ENCODE measurements at regions not wholly inside any gene's neighbourhood (a gene's known extent, or its start where the extent isn't known, plus 50 kb on each side); places are given as distances from the start of the nearest gene placed in this dataset.

DNA sequence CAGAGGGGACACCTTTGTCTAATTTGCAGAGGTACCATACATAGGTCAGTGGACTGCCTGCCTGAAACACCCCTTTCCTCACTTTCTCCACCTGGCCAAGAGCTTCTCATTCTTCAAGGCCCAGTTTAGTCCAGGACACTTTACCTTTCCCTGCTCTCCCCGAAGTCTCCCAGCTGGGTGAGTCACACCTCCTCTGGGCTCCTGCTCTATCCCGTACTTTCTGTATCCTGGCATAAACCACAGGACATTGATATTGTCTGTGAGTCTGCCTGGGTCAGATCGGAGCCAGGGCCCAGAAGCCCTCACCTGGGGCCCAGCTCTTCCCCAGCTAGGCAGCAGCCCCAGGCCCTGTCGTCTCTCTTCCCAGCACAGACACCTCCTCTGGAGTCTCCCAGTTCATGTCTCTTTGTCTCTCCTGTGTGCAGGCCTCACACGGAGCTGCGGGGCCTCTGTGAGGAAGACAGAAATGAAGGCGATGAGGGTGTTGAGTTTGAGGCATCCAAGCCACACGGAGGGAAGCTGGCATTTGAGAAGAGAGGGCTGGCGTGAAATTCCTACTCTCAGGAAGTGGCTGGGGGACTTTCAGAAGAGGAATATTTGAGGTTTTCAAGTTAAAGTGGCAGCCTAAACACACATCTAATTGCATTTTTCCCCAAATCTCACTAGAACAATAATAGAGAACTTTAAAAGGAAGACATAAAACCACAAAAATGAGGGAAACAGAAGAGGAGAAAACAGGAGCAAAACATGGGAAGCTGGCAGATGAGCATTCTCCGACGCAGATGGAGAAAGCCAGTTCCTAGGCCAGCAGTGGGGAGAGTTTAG, 79.6 kb upstream of the LAPTM4A start:
- Mint-ChIP-seq H3K9me3 (ENCODE audit: unreplicated experiment) (no peaks in the 10 kb centered on the region), H3K4me1 (ENCODE audit: insufficient read depth, unreplicated experiment) (peaks cover 11% of the 10 kb centered on the region), H3K27me3 (ENCODE audit: insufficient read depth, unreplicated experiment) (no peaks in the 10 kb centered on the region), H3K36me3 (ENCODE audit: insufficient read depth, unreplicated experiment) (no peaks in the 10 kb centered on the region), H3K27ac (ENCODE audit: low read depth, unreplicated experiment) (no peak overlapping the region), H3K4me3 (ENCODE audit: unreplicated experiment) (no peak overlapping the region)
- TF ChIP-seq, protein P1, sequence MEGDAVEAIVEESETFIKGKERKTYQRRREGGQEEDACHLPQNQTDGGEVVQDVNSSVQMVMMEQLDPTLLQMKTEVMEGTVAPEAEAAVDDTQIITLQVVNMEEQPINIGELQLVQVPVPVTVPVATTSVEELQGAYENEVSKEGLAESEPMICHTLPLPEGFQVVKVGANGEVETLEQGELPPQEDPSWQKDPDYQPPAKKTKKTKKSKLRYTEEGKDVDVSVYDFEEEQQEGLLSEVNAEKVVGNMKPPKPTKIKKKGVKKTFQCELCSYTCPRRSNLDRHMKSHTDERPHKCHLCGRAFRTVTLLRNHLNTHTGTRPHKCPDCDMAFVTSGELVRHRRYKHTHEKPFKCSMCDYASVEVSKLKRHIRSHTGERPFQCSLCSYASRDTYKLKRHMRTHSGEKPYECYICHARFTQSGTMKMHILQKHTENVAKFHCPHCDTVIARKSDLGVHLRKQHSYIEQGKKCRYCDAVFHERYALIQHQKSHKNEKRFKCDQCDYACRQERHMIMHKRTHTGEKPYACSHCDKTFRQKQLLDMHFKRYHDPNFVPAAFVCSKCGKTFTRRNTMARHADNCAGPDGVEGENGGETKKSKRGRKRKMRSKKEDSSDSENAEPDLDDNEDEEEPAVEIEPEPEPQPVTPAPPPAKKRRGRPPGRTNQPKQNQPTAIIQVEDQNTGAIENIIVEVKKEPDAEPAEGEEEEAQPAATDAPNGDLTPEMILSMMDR (IDR thresholded peaks at IDR 0.05; ENCODE audit: unreplicated experiment) = no peak
- DNase-seq (ENCODE audit: unreplicated experiment) = no peak
- intact Hi-C loops (cut with micrococcal nuclease) = no loop called here
- no TSS peak for BruUV-seq (replicated peaks)
- CTCF ChIA-PET = interaction anchor here (0.5 to 2.1 kb wide), 7 partner anchors 58 to 1139 kb away, joined by 3 to 9 read pairs (median 3); no protein-coding TSS in a partner anchor
- POLR2A ChIA-PET = interaction anchor here (1.1 kb wide), 1 partner anchor 17 kb away, joined by 3 read pairs; no protein-coding TSS in a partner anchor

DNA sequence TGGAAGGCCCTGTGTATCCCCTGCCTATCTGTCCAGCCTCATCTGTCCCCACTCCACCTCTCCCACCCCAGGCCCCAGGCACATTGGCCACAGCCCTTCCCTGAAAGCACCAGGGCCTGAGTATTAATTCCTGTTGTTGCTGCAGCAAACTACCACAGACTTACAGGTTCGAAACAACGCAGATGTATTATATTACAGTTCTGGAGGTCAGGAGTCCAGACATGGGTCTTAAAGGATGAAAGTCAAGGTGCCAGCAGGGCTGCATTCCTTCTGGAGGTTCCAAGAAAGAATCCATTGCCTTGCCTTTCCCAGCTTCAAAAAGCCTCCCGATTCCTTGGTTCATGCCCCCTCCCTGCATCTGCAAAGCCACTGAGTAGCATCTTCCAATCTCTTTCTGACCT, 78.7 kb upstream of the LAPTM4A start:
- Mint-ChIP-seq H3K36me3 (ENCODE audit: insufficient read depth, unreplicated experiment) (no peaks in the 10 kb centered on the region), H3K27ac (ENCODE audit: low read depth, unreplicated experiment) (no peak overlapping the region), H3K4me3 (ENCODE audit: unreplicated experiment) (no peak overlapping the region), H3K9me3 (ENCODE audit: unreplicated experiment) (no peaks in the 10 kb centered on the region), H3K27me3 (ENCODE audit: insufficient read depth, unreplicated experiment) (no peaks in the 10 kb centered on the region), H3K4me1 (ENCODE audit: insufficient read depth, unreplicated experiment) (peaks cover 5% of the 10 kb centered on the region)
- no peak for DNase-seq (ENCODE audit: unreplicated experiment)
- BruUV-seq (replicated peaks) = no TSS peak
- ChIA-PET CTCF (interaction anchor here (0.6 to 2.1 kb wide), 5 partner anchors 31 to 253 kb away, joined by 3 to 9 read pairs (median 3); no protein-coding TSS in a partner anchor), POLR2A (no interaction called here)
- TF ChIP-seq, protein P1 (IDR thresholded peaks at IDR 0.05; ENCODE audit: unreplicated experiment) = no peak
- intact Hi-C loops (cut with micrococcal nuclease) = no loop called here

DNA sequence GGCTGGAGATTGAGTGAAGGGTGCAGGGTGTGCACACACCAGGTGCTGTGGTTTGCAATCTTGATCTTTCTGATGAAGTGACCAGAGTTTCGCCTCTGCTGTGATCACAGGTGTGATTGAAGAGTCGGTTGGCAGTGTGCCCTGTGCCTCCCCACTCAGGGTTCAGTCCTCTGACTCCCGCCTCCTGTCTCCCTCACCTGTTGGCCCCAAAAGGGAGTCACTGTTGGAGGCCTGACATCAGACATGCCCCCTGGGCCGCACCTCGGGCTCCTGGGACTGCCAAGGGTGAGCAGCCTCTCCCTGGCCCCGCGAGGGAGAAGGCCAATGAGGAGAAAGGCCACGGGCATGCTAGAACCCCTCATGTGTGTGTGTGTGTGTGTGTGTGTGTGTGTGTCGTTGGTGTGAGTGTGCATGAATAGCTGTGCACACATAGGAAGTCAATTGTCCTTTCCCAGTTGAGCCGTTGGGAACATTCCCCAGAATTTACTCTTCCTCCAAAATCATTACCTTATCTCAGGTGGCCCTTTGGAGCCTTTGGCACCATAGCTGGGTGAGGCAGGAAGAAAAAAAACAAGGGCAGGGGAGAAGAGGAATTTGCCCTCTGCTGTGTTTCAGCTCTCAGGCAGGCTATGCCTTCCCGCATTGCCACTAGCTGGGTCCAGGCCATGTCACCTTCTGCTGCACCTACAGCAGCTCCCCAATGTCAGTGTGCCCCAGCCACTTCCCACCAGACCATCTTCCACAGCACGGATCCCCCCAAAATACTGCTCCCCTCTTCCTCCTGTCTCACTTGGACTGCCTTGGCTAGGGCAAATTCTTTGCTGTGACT, 78.1 kb upstream of the LAPTM4A start:
- Mint-ChIP-seq H3K4me3 (ENCODE audit: unreplicated experiment) (no peak overlapping the region), H3K9me3 (ENCODE audit: unreplicated experiment) (no peaks in the 10 kb centered on the region), H3K36me3 (ENCODE audit: insufficient read depth, unreplicated experiment) (no peaks in the 10 kb centered on the region), H3K4me1 (ENCODE audit: insufficient read depth, unreplicated experiment) (peaks cover 5% of the 10 kb centered on the region), H3K27ac (ENCODE audit: low read depth, unreplicated experiment) (no peak overlapping the region), H3K27me3 (ENCODE audit: insufficient read depth, unreplicated experiment) (no peaks in the 10 kb centered on the region)
- POLR2A ChIA-PET = no interaction called here
- no peak for DNase-seq (ENCODE audit: unreplicated experiment)
- TF ChIP-seq, protein P1 (IDR thresholded peaks at IDR 0.05; ENCODE audit: unreplicated experiment) = no peak
- CTCF ChIA-PET = interaction anchor here (0.6 to 2.1 kb wide), 5 partner anchors 14 to 254 kb away, joined by 3 to 9 read pairs (median 4); no protein-coding TSS in a partner anchor
- intact Hi-C loops (cut with micrococcal nuclease) = no loop called here
- BruUV-seq (replicated peaks) = no TSS peak
